Right ventricle myocardium inferior (tissue), 1 donor: ENCODE measurements at regions not wholly inside any gene's neighbourhood (a gene's known extent, or its start where the extent isn't known, plus 50 kb on each side); places are given as distances from the start of the nearest gene placed in this dataset.
"Not testable (repeated sequence)": the region's sequence is repeated elsewhere in the genome, so short reads cannot be mapped to it uniquely, and the experiment has no call there.

Experiments used
- ATAC-seq: fragments of 200-7000 bp; cut with Tn5 transposase; one replicate; pipeline ENCODE4 v1.9.1; 2020; ENCODE audit warnings: mild to moderate bottlenecking, moderate library complexity
- DNase-seq: peaks from one replicate; pipeline ENCODE4 v3.0.0; 2021; ENCODE audit errors: missing footprints
- intact Hi-C: fragments of 100-400 bp; cut with DNase I; formaldehyde crosslinking; loops from one replicate; pipeline ENCODE4 v1.11.0; 2022
- donor health status: DM: no; HTN: yes; CAD: no; lungs with severe emphysema.

DNA sequence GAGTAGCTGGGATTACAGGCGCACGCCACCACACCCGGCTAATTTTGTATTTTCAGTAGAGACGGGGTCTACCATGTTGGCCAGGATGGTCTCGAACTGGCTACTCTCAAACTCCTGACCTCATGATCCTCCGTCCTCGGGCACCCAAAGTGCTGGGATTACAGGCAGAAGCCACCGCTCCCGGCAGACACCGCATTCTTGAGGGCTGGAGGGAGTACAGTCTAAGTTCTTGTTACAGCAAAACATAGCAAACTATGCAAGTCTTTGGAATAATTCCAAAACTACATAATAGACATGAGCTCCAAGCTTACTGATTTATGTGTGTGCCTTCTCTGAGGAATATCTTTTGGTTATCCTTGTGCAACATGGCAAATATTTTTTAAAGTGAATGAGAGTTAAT is 299.1 kb upstream of the ZNF658 start:
- ATAC-seq, intact Hi-C loops, DNase-seq: not testable (repeated sequence)

DNA sequence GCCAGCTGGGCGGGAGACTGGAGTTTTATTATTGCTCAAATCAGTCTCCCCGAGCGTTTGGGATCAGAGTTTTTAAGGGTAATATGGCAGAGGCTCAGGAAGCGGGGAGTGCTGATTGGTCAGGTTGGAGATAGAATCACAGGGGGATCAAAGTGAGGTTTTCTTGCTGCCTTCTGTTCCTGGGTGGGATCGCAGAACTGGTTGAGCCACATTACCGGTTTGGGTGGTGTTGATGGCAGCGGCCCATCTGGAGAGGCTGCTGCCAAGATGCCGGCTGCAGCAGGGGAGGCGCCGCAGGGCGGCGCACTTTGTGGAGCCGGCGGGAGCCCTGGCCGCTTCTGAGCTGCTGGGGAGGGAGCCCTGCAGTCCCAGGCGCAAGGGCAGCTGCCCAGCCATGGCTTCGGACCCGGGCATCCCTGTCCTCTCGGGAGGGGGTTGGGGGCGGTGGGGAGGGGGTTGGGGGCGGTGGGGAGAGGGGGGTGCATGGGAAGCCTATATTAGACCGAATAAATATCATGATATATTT is 268.9 kb upstream of the ZNF658 start:
- intact Hi-C loops, ATAC-seq, DNase-seq: not testable (repeated sequence)

DNA sequence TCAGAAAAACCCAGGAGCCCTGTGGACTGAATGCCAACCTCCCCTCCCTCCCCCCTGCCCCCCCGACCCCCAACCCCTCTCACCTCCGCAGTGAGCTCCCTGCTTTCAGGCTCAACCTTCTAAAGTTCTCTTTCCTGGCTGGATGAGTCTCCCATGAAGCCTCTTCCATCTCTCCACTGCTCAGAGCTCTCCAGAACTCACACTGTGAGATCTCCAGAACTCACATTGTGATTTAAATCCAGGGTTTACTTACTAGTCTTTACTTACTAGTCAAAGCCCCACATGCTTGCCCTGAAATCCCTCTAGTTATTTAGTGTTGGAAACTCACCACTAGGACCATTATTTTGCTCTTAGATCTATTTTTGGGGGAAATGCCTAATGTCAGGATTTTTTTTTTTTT is 252.8 kb upstream of the ZNF658 start:
- DNase-seq, ATAC-seq, intact Hi-C loops: not testable (repeated sequence)

DNA sequence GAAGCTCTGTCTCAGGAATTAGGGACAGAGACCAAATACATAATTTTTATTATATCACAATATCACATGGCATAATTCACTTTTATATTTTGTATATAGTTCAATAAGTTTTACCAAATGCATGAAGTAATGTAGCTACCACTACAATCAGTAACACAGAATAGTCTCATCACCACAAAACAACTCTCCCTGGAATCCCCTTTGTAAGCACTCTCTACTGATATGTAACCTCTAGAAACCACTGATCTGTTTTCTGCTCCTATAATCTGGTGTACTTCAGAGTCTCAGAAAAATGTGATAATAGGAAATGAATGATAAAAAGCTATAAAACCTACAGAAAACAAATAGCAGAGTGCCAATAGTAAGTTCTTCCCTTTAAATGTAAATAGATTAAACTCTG is 210.3 kb upstream of the ZNF658 start:
- intact Hi-C loops, ATAC-seq, DNase-seq: not testable (repeated sequence)

DNA sequence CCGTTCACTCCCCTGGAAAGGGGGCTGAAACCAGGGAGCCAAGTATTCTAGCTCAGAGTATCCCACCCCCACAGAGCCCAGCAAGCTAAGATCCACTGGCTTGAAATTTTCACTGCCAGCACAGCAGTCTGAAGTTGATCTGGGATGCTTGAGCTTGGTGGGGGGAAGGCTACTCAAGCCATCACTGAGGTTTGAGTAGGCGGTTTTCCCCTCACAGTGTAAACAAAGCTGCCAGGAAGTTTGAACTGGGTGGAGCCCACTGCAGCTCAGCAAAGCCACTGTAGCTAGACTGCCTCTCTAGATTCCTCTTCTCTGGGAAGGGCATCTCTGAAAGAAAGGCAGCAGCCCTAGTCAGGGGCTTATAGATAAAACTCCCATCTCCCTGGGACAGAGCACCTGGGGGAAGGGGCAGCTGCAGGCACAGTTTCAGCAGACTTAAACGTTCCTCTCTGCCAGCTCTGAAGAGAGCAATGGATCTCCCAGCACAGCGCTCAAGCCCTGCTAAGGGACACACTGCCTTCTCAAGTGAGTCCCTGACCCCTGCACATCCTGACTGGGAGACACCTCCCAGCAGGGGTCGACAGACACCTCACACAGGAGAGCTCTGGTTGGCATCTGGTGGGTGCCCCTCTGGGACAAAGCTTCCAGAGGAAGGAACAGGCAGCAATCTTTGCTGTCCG is 204.8 kb upstream of the ZNF658 start:
- DNase-seq, intact Hi-C loops, ATAC-seq: not testable (repeated sequence)

DNA sequence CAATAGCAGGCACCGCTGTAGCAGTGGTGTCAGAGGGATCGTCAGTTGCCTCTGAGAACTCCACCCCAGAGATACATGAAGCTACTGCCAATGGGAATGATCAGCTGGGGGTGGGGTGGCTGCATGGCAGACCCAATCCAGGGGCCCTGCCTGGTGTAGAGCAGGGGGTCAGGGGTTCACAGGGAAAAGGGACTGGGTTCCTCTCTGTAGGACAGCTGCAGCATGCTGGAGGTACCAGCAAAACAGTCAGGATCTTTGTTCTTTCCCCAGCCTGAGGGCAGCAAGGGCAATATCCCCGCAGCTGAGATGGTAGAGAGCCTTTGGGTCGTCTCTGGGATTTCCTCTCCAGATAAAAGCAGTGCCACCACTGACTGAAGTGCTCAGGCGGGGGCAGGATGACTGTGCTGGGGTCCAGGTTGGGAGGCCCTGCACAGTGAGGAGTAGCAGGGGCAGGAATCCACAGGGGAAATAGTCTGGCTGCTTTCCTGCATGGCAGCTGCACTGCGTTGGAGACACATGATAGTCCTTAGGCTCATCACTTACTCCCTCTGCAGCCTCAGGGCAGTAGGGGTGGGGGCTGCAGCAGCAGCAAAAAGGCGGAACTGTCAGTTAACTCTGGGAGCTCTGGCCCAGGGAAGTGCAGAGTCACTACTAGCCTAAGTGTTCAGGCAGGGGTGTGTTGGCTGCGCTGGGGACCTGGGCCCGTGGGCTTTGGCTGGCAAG is 203.0 kb upstream of the ZNF658 start:
- ATAC-seq, intact Hi-C loops, DNase-seq: not testable (repeated sequence)

DNA sequence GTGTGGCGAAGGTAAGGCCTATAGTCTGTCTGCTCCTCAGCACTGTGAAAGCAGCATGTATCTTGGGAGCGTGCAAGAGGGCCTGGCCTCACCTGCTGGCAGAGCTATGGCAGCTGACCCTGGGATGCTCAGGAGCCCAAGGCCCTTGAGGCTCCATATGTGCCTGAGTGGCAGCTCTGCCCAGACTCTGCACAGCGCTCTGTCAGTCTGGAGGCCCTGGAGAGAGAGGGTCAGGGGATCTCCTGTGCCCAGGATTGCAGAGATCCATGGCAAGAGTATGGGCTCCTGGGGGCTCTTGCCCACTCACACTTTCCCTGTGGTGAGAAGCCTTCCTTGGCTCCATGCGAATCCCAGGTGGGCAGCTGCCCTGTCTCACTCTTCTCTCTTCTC is 202.5 kb upstream of the ZNF658 start:
- DNase-seq, ATAC-seq, intact Hi-C loops: not testable (repeated sequence)

DNA sequence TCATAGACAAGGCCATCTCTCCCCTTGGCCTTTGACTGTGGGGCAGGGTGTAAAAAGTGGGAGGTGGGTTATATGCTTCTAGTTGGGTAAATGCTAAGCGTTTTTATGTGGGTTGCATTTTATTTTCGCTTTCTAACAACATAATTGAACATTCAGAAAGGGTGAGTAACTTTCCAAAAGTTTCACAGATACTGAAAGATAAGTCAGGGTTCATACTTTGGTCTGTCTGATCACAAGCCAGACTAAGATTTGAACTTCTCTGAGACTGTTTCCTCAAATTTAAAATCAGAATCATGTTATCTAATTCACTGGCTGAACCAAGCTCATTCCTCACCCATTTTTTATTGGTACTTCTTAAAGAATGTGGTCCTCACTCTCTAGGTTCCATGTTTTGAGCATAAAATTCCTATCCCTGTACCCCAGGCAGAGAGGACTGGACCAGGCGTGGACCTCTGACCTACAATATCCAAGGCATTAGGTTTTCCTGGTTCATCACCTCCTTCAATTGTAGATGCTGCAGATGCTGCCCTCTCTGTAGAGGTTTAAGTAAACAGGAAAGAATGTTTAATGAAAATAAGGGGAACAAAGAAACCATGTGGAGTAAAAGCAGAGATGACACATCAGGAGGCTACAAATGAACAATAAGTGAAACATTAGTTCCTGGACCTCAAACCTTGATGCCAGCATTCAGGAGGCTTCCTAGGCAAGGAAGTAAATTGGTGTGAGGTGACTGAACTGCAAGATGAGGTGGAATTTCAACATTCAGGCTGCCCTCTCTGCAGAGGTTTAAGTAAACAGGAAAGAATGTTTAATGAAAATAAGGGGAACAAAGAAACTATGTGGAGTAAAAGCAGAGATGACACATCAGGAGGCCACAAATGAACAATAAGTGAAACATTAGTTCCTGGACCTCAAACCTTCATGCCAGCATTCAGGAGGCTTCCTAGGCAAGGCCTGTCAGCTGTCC is 198.8 kb upstream of the ZNF658 start:
- intact Hi-C loops, ATAC-seq, DNase-seq: not testable (repeated sequence)

DNA sequence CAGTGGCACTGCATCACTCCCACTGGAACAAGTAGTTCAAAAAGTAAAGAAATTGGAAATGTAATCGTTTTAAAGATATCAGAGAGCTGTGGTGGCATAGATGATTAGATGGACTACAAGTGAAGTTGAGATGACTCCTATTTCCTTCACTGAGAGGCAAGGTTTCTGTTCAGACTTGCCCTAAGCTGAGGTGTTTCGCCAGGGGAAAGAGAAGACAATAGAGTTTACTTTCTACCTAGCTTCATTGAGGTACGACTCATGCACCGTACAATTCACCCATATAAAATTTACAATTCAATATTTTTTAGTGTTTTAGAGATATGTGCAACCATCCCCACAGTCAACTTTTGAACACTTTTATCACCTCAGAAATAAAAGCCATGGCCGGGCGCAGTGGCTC is 189.0 kb upstream of the ZNF658 start:
- intact Hi-C loops, DNase-seq, ATAC-seq: not testable (repeated sequence)

DNA sequence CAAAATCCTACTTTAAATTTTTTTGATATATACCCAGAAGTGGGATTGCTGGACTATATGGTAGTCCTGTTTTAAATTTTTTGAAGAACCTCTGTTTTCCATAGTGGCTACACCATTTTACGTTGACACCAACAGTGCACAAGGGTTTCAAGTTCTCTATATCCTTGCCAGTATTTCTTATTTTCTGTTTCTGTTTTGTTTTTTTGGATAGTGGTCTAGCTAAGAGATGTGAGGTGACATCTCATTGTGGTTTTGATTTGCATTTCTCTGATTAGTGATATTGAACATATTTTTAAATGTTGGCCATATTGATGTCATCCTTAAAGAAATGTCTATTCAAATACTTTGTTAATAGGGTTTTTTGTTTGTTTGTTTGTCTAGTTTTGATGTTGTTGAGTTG is 187.7 kb upstream of the ZNF658 start:
- ATAC-seq, intact Hi-C loops, DNase-seq: not testable (repeated sequence)

DNA sequence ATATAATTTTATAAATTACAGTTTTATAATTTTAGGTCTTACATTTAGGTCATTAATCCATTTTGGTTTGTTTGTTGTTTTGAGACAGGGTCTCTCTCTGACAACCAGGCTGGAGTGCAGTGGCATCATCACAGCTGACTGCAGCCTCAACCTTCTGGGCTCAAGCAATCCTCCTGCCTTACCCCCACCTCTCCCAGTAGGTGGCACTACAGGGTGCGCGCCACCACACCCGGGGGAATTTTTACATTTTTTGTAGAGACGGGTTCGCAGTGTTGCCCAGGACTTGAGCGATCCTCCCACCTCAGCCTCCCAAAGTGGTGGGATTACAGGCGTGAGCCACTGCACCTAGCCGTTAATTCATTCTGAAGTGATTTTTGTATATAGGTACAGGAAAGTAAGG is 187.0 kb upstream of the ZNF658 start:
- DNase-seq, intact Hi-C loops: not testable (repeated sequence)

DNA sequence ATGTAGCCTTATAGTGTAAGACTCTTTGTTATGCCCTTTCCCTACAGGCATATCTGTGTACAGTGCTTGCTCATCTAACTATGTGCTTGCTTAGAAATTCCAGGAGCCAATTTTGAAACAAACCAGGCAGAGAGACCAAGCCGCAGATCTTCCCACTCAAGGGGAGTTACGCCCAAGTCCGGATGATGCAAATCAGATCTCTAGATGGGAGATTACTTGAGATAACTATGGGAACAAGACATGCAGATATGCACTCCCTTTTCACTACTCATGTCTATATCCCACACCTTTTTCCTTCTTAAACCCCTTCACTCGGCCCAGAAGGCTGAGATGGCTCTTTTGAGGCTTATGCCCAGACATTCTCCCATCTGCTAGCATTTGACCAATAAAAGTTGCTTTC is 179.7 kb upstream of the ZNF658 start:
- intact Hi-C loops, DNase-seq, ATAC-seq: not testable (repeated sequence)

More for the DNA sequence above, 187.0 kb upstream of the ZNF658 start:
- ATAC-seq, result not testable (repeated sequence)

DNA sequence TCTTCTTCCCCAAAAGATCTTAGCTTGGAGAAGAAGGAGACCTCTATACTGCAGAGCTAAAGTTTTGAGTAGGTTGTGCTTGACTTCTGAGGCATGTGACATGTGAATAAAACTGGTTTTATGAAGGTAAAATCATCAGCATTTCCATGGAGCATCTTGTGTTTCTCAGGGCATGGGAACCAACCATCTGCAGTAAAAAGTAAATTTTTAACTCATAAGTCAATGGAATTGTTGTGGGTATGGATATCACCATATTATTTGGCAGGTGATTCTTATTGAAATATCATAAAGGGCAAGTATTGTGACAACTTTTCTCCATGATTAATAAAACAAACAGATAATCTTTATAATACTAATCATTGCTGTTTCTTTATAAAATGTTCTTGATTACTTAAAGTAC is 173.0 kb upstream of the ZNF658 start:
- intact Hi-C loops, ATAC-seq, DNase-seq: not testable (repeated sequence)

DNA sequence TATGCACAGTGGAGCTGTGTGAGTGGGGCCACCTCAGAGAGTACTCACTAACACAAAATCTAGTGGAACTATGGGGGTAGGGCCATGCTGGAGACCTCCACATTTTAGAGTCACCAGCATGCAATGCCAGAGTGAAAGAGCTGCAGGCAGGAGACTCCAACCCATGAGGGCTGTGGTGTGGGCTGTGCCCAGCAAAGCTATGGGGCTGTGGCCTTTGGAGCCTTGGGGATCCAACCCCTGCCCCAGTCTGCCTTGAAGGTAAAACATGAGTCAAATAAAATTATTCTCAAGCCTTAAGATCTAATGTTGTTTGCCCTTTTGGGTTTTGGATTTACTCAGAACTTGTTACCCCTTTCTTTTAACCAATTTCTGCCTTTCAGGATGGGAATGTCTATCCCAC is 163.8 kb upstream of the ZNF658 start:
- DNase-seq, intact Hi-C loops, ATAC-seq: not testable (repeated sequence)

DNA sequence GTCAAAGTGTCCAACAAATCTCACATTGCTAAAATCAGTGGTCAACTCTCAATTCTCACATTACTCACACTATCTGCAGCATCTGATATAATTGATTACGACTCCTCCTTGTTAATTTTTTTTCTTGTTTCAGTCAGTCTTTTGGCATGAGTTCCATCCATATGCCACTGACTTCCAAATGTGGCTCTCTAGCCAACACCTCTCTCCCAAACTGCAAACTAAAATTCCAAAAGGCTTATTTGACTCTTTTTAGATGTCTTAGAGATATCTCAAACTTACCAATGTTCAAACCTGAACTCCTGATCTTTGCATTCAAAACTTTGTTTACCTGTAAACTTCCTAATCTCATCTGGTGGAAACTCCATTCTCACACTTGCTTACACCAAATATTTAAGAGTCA is 162.1 kb upstream of the ZNF658 start:
- DNase-seq, ATAC-seq, intact Hi-C loops: not testable (repeated sequence)

DNA sequence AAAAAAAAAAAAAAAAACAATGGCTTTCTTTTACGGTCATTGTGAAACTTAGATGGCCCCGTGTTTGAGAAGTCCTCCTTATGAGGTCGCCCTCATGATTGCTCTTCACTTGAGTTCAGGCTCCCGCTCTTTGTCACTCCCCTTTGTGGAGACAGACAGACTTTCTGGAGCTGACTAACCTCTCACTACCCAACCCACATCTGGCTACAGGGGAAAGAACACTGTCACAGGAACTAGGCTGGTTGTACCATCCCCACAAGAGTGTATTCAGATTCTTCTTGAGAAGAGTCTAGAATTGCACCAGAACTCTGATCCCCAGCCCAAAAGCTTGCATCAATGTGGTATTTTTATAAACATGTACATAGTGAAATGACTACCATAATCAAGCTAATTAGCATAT is 160.4 kb upstream of the ZNF658 start:
- intact Hi-C loops, ATAC-seq, DNase-seq: not testable (repeated sequence)

DNA sequence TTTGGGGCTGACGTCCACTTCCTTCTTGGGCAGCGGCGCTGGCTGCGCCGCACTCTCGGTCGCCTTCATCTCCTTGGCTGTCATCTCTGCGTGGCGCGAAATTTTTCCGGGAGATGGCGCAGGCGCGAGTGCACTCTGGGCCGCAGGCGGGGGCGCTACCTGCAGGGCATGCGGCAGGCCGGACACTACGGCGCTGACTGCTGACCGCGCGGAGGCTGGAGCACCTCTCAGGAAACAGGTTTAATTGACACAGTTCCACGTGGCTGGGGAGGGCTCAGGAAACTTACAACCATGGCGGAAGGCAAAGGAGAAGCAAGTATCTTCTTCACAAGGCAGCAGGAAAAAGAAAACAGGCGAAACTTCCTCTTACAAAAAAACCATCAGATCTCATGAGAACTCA is 154.7 kb upstream of the ZNF658 start:
- ATAC-seq, intact Hi-C loops, DNase-seq: not testable (repeated sequence)

DNA sequence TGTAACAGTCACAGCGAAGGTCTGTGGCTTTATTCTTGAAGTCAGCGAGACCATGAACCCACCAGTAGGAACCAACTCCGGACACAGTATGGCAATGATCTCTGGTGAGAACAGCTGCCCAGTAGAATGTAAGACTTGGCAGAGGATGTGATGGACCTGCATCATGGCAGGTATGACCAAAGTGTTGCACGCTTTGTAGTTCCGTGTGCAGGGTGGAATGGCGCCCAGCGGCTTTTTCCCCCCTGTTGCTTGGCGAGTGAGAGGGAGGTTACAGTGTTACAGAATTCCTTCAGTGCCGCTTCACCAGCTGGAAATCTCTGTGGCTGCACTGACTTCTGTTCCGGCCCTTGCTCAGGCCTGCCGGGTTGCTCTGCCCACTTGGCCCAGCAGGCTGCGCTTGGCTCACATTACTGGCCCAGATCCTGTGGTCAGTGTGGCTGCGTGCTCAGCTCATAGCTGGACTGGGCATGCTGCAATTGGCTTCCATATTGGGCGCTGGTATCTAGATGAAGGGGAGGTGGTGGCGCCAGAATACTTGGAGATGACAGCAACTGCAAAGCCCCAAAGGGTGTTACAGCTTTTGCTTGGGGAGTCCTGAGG is 148.1 kb upstream of the ZNF658 start:
- ATAC-seq, DNase-seq, intact Hi-C loops: not testable (repeated sequence)
